ENCODE measurements at regions not wholly inside any gene's neighbourhood (a gene's known extent, or its start where the extent isn't known, plus 50 kb on each side); places are given as distances from the start of the nearest gene placed in this dataset.
"Not testable (repeated sequence)": the region's sequence is repeated elsewhere in the genome, so short reads cannot be mapped to it uniquely, and the experiment has no call there.

DNA sequence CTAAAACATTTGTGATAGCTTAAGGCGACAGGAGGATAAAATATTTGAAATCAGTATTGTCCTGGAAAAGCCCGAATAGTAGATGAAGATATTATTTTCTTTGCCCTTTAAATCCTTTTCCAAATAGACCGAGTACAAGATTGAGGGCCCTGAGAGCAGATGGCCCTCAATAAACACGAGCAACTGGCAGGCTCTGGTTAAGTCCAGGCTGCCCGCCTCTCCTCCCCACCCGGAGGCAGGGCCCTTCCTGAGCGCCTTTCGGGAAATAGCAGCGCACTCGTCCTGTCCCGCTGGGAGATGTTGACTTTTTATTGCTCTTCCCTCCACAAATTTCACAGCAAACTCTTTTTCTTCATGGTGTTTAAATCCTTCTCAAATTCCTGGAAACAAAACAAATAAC lies 50.8 kb upstream of the MAX start:
- DNase-seq (ENCODE audit: low read depth): no peak

DNA sequence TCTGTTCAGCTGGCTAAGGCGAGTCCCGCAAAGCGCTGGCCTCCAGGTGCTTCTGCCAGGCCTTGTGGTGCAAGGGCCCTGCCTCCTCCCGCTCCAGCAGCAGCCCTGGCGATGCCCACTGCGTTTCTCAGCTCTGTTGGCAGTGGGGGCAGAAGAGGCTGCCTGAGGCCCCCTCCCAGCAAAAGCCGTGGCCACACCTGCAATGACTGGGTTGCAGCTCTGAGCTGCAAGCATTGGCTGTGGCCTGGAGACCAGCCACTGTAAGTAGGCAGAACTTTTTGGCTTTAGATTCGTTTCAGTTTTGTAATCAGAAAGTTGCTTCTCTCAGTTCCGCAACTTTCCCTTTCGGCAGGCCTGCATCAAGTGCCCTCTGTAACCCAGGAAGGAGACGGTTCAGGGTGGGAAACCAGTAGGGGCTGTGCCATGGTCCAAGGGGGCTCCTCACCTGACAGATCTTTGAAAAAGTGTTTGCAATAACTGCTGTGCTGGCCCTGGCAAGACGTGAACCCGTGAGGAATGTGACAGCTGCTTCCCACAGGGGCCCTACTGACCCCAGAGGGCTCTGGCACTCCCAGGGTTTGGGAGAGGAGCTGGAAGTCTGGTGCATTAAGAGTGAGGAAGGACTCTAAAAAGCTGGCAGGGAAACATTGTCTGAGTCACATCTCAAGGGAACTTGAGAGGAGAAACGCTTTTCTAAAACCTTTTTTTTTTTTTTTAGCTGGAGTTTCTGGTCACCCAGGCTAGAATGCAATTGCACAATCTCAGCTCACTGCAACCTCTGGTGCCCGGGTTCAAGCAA lies 54.5 kb upstream of the MAX start:
- peak; percentile 91 for DNase-seq (ENCODE audit: low read depth)

DNA sequence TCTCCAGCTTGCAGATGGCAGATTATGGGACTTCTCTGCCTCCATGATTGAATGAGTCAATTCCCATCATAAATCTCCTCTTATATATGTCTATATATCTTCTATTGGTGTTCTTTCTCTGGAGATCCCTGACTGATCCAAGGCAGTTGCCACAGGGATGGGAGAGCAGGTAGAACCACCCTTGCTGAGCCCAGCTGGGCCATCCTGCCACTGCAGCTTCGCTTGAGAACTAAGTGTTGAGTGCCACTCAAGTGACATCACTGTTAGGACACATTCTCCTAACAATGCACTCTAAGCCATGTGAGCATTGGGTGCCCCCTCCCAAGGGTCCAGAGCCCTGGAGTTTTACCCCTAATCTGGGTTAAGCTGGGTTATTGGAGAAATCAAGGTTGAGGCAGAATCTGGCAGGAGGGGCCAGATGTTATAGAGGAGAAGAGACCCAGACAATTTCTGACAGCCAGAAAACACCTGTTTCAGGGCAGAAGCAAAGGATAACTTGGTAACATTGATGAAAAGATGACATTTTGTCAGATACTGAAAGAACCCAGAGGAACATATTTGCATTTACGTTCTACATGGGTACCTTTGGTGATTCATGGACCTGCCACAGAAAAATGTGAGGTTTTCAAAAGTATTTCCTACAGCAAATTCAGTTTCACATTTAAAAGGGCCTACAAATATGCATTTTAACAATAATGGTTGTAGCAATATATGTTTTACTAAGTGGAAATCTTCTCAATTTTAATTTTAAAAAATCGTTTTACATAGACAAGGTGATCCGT lies 57.2 kb upstream of the MAX start:
- no peak for DNase-seq (ENCODE audit: low read depth)

DNA sequence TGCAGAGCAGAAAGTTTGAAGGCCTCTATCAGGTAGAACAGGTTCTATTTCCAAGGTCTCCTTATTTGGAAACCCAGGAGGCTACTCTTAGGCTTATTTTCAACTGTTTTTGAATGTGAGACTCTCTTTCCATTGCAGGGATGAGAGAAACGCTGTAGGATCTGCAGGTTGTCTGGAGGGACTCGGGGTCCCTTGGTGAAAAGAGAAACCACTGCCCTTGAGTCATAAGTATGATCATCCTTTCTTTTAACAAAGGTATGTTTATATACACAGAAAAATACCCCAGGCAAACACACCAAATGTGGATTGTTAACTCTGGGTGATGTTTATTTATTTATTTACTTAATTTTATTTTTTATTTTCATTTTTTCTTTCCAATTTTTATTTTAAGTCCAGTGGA lies 57.8 kb upstream of the MAX start:
- DNase-seq (ENCODE audit: low read depth): no peak

DNA sequence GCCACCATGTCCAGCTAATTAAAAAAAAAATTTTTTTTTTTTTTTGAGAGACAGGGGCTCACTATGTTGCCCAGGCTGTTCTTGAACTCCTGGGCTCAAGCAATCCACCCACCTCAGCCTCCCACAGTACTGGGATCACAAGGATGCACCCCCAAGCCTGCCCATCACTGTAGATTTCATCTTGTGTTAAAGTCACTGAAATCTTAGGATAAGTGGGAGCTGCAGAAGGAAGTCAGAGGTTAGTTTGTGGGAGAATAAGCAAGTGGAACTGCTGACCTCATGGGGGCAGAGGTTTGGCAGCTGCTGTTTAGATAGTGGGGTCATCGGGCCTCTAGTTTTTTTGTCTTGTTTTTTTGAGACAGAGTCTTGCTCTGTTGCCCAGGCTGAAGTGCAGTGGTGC lies 59.7 kb upstream of the MAX start:
- peak; percentile 9 for DNase-seq (ENCODE audit: low read depth)

DNA sequence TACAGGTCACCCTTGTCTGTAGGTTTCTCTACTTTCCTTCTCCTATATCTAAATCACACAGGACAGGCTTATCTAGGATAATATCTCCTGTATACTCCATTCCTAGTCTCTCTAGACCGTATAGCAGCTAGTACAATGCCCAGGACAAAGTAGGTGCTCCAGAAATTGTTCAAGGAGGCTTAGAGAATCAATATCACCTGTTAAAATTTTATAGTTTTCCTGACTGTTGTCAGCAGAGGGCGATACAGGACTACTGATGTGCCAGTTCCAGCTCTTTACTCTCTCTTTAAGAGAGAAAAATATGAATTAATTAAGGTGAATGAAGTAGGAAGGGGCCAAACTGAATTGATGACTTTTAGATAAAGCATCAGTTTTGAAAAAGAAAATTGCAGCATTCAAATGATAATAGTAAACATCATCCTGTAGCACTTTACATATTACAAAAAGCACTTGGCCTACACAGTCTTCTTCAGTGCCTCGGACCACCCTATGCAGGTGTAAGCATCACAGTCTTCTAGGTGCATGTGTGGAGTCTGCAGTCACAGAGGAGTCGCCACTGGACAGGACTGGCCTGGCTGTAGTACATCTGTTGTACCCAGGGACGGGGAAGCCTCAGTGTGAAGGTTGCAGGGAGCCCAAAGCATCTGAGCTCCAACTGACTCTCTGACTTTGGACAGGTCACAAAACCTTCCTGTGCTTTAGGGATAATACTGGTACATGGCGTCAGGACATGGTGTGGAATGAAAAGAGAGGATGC lies 61.9 kb upstream of the MAX start:
- peak; percentile 58 for DNase-seq (ENCODE audit: low read depth)

DNA sequence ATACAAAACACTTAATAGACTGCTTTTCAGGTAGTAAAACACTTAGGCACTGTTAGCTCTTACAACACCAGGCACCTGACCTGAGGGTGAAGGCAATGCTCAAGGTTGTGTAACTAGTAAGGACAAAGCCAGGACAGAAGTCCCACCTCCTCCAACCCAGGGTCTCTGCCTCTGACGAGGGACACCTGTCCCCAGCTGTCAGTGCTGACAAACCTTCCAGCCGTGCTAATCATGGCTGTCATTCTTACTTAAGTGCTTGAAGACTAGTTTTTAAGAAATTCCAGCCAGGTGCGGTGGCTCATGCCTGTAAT lies 62.5 kb upstream of the MAX start:
- DNase-seq (ENCODE audit: low read depth): no peak

DNA sequence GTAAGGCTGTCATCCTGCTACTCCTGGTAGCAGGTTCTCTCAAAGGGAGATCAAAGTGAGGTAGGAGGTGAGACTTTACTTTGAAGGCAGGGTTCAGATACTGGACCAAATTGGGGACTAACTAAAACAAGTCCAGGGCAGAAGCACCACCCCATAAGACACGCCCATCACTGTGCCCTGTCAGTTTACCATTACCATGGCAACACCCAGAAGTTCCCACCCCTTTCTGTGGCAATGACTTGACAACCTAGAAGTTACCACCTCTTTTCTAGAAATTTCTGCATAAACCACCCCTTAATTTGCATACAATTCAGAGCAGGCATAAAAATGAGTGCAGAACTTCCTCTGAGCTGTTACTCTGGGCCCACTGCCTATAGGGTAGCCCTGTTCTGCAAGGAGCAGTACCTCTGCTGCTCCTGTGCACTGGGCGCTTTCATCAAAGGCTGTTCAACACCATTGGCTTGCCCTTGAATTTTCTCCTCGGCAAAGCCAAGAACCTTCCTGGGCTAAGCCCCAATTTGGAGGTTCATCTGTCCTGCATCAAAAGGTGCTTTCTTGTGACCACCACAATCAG lies 64.8 kb upstream of the MAX start:
- DNase-seq (ENCODE audit: low read depth): peak; percentile 29

DNA sequence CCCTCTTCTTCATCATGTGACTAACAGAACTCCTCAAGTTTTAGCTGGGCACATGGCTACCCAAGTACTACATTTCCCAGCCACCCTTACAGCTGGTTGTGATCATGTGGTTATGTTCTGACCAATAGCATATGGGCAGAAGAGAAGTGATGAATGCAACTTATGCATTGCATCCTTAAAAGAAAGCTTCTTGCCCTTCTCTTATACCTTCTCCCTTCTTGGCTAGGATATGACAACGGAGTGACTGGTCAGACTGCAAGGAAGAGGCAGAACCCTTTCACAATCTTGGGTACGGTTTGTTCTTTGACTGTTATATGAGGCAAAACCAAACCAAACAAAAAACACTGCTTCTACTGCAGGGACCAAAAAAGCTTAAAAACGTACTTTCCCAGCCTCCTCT lies 66.5 kb upstream of the MAX start:
- peak; percentile 74 for DNase-seq (ENCODE audit: low read depth)

DNA sequence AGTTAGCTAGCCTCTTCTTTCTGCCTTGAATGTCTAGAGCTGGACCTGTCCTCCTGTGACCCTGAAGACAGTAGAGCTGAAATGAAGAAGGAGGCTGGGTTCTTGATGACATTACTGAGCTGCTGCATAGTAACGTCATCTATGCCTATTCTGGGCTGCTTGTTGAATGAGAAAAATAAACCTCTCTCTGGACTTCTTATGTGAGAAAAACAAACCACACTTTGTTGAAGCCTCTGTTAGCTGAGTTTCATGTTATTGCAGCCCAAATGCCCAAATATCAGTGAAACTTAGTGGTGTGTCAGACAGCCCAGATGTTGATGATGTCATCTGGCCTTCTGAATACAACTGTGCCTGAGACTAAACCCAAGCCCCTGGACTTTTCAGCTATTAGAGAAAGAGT lies 67.0 kb upstream of the MAX start:
- peak; percentile 66 for DNase-seq (ENCODE audit: low read depth)

DNA sequence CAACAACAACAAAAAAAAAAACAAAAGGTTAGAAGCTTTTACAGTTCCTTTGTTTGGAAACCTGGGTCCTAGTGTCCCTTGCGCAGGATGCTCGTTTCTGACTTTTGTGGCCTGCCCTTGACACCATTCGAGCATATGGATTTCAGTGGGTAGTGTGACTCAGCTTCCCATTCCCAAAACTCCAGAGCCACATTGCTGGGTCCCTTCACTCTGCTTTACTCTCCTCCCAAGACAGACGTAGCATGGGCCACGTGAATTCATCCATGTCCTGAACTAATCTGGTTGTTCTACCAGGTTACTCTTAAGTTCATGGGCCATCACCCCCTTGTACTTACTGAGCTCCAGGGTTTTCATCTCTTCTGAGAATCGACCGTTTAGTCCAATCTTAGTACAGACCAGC lies 68.0 kb upstream of the MAX start:
- no peak for DNase-seq (ENCODE audit: low read depth)

DNA sequence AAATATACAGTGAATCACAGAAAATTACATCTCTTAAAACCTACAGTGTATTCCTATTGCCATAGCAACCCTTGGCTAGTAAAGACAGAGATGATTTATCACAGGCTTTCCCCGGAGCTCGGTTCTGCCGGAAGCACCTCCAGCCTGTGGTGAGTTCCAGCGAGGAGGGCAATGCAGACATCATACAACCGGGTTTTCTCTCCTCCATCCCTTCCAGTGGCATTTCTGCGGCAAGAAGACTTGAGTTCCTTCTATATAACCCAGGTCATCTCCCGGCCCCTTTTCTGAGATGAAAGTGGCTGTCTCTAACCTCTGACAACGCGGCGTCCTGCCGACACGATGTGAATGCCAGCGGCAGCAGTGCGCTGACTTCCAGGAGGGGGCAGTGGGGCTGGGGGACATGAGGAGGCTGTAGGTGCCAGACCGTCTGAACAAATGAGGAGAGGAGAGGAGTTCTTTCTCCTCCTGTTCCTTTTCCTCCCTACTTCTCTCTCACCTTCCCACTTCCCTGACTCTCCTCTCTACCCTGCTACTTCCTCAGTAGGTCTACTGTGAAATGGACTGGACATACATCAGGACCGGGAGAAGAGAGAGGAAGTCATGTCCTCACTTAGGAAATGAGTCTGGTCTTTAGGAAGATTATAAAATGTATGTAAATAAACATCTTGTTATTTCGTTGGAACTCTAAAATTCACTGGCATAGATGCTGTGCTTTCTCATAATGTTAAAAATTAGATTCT lies 68.6 kb upstream of the MAX start:
- peak; percentile 72 for DNase-seq (ENCODE audit: low read depth)

DNA sequence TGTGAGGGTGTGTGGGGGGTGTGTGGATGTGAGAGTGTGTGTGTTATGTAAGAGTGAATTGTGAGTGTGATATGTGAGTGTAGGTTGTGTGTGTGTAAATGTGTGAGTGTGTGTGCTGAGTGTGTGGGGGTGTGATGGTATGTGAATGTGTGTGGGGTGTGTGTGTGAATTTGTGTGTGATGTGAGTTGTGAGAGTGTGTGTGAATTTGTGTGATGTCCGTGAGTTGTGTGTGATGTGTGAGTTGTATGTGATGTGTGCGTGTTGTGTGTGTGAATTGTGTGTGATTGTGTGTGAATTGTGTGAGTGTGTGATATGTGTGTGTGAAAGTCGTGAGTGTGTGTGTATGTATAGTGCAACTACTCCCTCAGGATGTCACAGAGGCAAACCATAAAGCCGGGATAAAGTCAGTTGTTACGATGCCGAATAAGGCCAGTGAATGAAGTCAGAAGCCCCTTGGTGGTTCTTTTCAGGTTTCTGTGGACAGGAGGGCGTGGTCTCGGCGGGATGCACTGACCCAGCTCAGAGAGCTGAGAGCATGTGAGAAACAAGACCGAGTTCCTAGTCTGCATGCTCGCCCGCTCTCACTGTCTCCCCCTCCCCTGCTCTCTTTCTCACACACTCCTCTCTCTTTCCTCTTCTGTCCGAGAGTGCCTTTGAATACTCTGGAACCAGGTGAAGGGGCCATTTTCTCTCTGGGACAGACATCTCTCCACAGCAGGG lies 71.8 kb upstream of the MAX start:
- no peak for DNase-seq (ENCODE audit: low read depth)

DNA sequence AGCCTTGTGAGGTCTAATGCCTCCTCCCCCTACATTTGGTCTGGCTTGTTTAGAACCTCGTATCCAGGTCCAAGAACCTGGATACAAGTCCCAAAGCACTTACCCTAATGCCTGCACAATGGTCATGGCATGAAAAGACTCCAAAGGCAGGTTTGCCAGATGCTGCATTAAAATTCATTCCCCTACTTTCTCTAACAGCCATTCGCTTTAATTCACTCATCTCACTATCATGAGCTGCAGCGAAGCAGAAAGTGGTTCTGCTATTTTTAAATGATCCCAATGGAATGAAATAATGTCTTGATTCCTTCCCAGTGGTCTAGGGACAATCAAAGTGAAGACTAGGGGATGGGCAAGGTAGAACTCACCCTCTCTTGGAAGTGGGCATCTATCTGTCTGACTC lies 72.5 kb upstream of the MAX start:
- no peak for DNase-seq (ENCODE audit: low read depth)

DNA sequence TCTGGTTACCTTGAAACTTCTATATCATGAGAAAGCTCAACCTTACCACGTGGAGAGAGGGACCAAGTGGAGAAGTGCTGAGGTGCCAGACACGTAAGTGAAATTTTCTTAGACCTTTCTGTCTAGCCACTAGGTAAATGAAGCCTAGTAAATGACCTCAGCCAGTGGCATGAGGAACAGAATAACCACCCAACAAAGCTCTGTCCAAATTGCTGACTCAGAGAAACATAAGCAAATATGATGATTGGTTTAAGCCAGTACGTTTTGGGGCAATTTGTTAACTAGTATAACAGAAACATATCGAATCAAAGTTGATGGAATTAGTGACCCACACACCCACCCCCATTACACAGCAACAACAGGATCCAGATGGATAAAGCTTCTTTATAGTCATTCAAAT lies 75.2 kb upstream of the MAX start:
- no peak for DNase-seq (ENCODE audit: low read depth)

DNA sequence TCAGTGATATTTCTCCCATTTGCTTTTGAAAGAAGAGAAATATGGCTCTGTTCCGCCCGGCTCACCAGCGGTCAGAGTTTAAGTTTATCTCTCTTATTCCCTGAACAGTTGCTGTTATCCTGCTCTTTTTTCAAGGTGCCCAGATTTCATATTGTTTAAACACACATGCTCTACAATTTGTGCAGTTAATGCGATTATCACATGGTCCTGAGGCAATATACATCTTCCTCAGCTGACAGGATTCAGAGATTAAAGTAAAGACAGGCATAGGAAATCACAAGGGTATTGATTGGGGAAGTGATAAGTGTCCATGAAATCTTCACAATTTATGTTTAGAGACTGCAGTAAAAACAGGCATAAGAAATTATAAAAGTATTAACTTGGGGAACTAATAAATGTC lies 76.9 kb upstream of the MAX start:
- DNase-seq (ENCODE audit: low read depth): not testable (repeated sequence)

DNA sequence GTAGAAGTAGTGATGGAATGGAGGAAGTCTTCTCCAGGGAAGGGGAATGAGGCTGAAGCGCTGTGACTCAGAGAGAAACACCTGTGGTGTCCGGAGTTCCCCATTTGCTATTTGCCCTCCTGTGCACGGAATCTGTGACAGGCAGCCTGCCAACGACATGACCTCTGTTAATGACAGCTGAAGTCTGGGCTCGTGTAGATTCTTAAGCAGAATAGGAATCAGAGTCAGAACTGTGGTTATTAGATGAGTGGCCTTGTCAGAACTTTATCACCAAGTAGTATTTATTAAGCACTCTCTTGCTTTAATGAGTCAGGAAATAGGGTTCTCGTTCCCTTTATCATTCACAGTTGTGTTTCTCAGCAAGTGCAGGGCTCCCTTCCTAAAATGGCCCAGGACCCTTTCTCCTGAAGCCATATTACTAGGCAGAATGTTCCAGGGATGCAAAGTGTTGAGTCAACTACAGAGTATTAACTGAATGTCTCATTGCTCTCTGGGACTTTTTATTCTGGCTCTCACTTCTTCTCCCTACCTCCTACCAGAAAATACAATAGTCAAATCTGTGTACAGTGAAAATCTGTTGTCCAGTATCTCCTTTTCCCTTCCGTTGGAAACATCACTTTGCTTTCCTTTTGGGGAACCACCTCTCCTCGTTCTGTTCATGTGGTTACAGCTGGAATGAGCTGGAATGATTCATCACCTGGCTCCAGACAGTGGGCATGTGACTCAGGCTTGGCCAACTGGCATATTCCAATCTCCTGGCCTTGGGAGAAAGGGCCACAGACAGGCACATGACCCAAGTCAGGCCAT lies 77.8 kb upstream of the MAX start:
- DNase-seq (ENCODE audit: low read depth): peak; percentile 96

DNA sequence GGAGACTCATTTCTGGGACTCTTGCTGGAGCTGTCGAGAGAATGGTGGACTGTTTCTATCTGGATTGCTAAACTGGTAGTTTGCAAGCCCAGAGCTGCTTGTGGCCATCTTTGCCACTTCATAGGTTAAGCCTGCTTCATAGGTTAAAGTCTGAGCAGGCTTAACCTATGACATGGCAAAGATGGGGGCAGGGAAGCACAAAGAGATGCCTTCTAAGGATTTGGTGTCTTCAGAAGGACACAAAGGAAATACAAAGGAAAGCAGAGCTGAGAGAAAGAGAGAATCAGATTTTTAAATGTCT lies 78.4 kb upstream of the MAX start:
- DNase-seq (ENCODE audit: low read depth): no peak

DNA sequence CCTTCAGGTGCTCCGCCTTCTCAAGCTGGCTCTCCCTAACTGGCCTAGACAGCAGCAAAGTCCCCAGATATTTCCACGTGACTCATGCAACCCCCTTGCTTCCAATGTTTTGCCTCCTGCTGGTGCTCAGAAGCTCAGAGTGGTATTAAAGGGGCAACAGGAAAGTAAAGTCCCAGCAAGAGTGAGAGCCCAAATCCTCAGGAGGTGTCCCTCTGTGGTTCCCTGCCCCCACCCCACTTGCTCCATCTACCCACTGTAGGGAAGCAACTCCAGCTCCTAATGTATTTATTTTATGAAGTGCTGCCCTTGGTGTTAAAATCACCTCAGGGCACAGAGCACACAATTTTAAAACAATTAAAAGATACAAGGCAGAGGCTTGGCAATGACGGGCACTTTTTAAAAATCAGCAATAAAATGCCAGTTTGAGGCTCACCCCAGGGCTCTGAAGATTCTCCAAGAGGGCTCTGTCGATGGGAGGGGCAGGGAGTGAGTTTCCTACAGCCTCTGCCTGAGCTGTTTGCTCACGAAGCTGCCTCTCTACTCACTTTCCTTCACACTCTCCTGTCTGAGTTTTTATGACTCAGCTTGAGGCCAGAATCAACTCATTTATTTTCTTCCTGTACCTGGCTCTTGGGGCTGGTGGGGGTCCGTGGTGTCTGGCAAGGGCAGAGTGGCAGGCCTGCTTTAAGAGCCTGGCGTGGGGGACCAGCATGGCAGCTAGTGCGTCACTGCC lies 81.9 kb upstream of the MAX start:
- peak; percentile 44 for DNase-seq (ENCODE audit: low read depth)

DNA sequence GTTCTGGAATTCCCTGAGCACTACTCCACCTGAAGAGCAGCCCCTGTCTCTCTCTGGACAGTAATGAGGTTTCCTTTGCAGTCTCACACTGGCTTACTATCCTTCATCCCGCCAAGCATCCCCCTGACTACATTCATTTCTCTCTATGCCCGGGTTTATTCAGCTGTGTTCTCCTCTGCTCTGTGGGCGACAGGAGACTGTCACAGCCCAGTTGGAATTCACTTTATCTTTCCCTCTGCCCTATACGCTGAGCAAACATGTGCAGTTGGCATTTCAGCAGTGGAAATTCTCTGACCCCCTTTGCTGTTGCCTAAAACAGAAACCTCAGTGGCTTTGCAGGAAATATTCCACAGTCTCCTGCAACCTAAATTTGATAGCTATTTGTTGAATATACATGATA lies 83.5 kb upstream of the MAX start:
- DNase-seq (ENCODE audit: low read depth): peak; percentile 17

All from LHCN-M2 (cell line).